ENCODE measurements at regions not wholly inside any gene's neighbourhood (a gene's known extent, or its start where the extent isn't known, plus 50 kb on each side); places are given as distances from the start of the nearest gene placed in this dataset.

- no peak for TF ChIP-seq CTCF (IDR thresholded peaks at IDR 0.05)
- no peak for TF ChIP-seq POLR2A (IDR thresholded peaks at IDR 0.05)
Measured at GRCh38 chr17:56679115-56679776, 85.7 kb downstream of the NOG start.
